Cardiac muscle cell (in vitro differentiated cells and primary cell): ENCODE measurements at regions not wholly inside any gene's neighbourhood (a gene's known extent, or its start where the extent isn't known, plus 50 kb on each side); places are given as distances from the start of the nearest gene placed in this dataset.

ENCODE experiments used
- DNase-seq, 2 donors: peaks; one replicate each; pipeline versions ENCODE4 v3.0.0 to v3.0.0-alpha.2; 2010 to 2017; ENCODE audit warnings: low read depth in 1 of 2, low spot score in 1 of 2
- H3K27ac ChIP-seq: fragments of 200-600 bp; sonication (generic); 2 replicates; pipeline ENCODE4 v1.5.1; 2016
- H3K27me3 ChIP-seq: fragments of 200-600 bp; sonication (generic); 2 replicates; pipeline ENCODE4 v1.6.0; 2016; ENCODE audit warnings: control low read depth
- H3K36me3 ChIP-seq: fragments of 200-600 bp; sonication (generic); 2 replicates; pipeline ENCODE4 v1.5.1; 2016; ENCODE audit warnings: control low read depth
- H3K4me1 ChIP-seq: fragments of 200-600 bp; sonication (generic); 2 replicates; pipeline ENCODE4 v1.8.1; 2017; ENCODE audit warnings: low read depth, mild to moderate bottlenecking, mixed run types
- H3K4me3 ChIP-seq: fragments of 200-600 bp; sonication (generic); 2 replicates; pipeline ENCODE4 v1.5.1; 2016; ENCODE audit warnings: mild to moderate bottlenecking
- H3K9me3 ChIP-seq: fragments of 200-600 bp; sonication (generic); 2 replicates; pipeline ENCODE4 v1.5.1; 2017; ENCODE audit warnings: low read depth, mild to moderate bottlenecking, control low read depth
- CTCF ChIP-seq: IDR thresholded peaks from 2 replicates; pipeline ENCODE4 v1.5.1; 2012; ENCODE audit warnings: low read depth, mild to moderate bottlenecking, low read length

GRCh38 chr16:65916995-65917394 lies 449.5 kb upstream of the CDH5 start:
- TF ChIP-seq CTCF = no peak
- no peaks in the 10 kb centered on the region for H3K9me3 ChIP-seq
- H3K27ac ChIP-seq = no peak overlapping the region
- H3K36me3 ChIP-seq = no peaks in the 10 kb centered on the region
- no peak overlapping the region for H3K4me3 ChIP-seq
- H3K27me3 ChIP-seq = no peaks in the 10 kb centered on the region
- no peak for DNase-seq
- no peaks in the 10 kb centered on the region for H3K4me1 ChIP-seq

GRCh38 chr16:65910291-65910690 lies 456.2 kb upstream of the CDH5 start:
- no peak for DNase-seq
- no peaks in the 10 kb centered on the region for H3K4me1 ChIP-seq
- H3K27ac ChIP-seq = no peak overlapping the region
- H3K36me3 ChIP-seq = no peaks in the 10 kb centered on the region
- no peak for TF ChIP-seq CTCF
- H3K4me3 ChIP-seq = no peak overlapping the region
- no peaks in the 10 kb centered on the region for H3K27me3 ChIP-seq
- no peaks in the 10 kb centered on the region for H3K9me3 ChIP-seq

- TF ChIP-seq CTCF = no peak
- H3K4me1 ChIP-seq = no peaks in the 10 kb centered on the region
- H3K36me3 ChIP-seq = no peaks in the 10 kb centered on the region
Measured at GRCh38 chr16:65909310-65910050, 457.0 kb upstream of the CDH5 start.

GRCh38 chr16:65908568-65908967 lies 457.9 kb upstream of the CDH5 start:
- no peak for TF ChIP-seq CTCF
- no peak overlapping the region for H3K4me3 ChIP-seq
- no peak for DNase-seq
- H3K36me3 ChIP-seq = no peaks in the 10 kb centered on the region
- H3K27ac ChIP-seq = no peak overlapping the region
- H3K27me3 ChIP-seq = no peaks in the 10 kb centered on the region
- H3K4me1 ChIP-seq = no peaks in the 10 kb centered on the region
- H3K9me3 ChIP-seq = no peaks in the 10 kb centered on the region

More at GRCh38 chr16:65909310-65910050, 457.0 kb upstream of the CDH5 start:
- peak in 1 of 2 donors; percentile 50 for DNase-seq
- Histone ChIP-seq H3K4me3 (no peak overlapping the region), H3K27me3 (no peaks in the 10 kb centered on the region), H3K9me3 (no peaks in the 10 kb centered on the region), H3K27ac (no peak overlapping the region)

- DNase-seq = no peak
- Histone ChIP-seq H3K4me1 (no peaks in the 10 kb centered on the region), H3K9me3 (no peaks in the 10 kb centered on the region), H3K36me3 (no peaks in the 10 kb centered on the region), H3K27me3 (no peaks in the 10 kb centered on the region), H3K27ac (no peak overlapping the region), H3K4me3 (no peak overlapping the region)
- no peak for TF ChIP-seq CTCF
Measured at GRCh38 chr16:65905331-65905730, 461.2 kb upstream of the CDH5 start.
